GM12864 (cell line): ENCODE measurements at regions not wholly inside any gene's neighbourhood (a gene's known extent, or its start where the extent isn't known, plus 50 kb on each side); places are given as distances from the start of the nearest gene placed in this dataset.

Experiments
- DNase-seq: peaks from one replicate; pipeline ENCODE4 v3.0.0-alpha.2; 2011; ENCODE audit warnings: low read depth
- H3K4me3 ChIP-seq: 2 replicates; pipeline ENCODE4 v1.5.1; 2011; ENCODE audit warnings: mild to moderate bottlenecking, low read depth, low read length, control low read depth
- CTCF ChIP-seq: IDR thresholded peaks from 2 replicates; pipeline ENCODE4 v1.5.1; 2011; ENCODE audit warnings: low read depth, mild to moderate bottlenecking, moderate library complexity, low read length, control low read depth, inconsistent platforms; ENCODE audit errors: missing control alignments

GRCh38 chr15:98493966-98494511 is 154.3 kb upstream of the IGF1R start:
- TF ChIP-seq CTCF, result no peak
- DNase-seq, result no peak
- no peak overlapping the region for H3K4me3 ChIP-seq

- DNase-seq, result no peak
- no peak for TF ChIP-seq CTCF
- H3K4me3 ChIP-seq, result no peak overlapping the region
Observed at GRCh38 chr15:98501192-98501591, 147.1 kb upstream of the IGF1R start.

GRCh38 chr15:98501632-98502031 is 146.7 kb upstream of the IGF1R start:
- no peak for TF ChIP-seq CTCF
- no peak overlapping the region for H3K4me3 ChIP-seq
- DNase-seq, result no peak

- H3K4me3 ChIP-seq, result no peak overlapping the region
- no peak for TF ChIP-seq CTCF
- no peak for DNase-seq
Observed at GRCh38 chr15:98503970-98504369, 144.4 kb upstream of the IGF1R start.

- TF ChIP-seq CTCF, result no peak
- H3K4me3 ChIP-seq, result no peak overlapping the region
- DNase-seq, result no peak
Observed at GRCh38 chr15:98504998-98505397, 143.3 kb upstream of the IGF1R start.

- DNase-seq, result no peak
- TF ChIP-seq CTCF, result no peak
- H3K4me3 ChIP-seq, result no peak overlapping the region
Observed at GRCh38 chr15:98505611-98506031, 142.7 kb upstream of the IGF1R start.

- no peak for TF ChIP-seq CTCF
- DNase-seq, result no peak
- no peak overlapping the region for H3K4me3 ChIP-seq
Observed at GRCh38 chr15:98506172-98506571, 142.2 kb upstream of the IGF1R start.
